ENCODE measurements at regions not wholly inside any gene's neighbourhood (a gene's known extent, or its start where the extent isn't known, plus 50 kb on each side); places are given as distances from the start of the nearest gene placed in this dataset.

DNA sequence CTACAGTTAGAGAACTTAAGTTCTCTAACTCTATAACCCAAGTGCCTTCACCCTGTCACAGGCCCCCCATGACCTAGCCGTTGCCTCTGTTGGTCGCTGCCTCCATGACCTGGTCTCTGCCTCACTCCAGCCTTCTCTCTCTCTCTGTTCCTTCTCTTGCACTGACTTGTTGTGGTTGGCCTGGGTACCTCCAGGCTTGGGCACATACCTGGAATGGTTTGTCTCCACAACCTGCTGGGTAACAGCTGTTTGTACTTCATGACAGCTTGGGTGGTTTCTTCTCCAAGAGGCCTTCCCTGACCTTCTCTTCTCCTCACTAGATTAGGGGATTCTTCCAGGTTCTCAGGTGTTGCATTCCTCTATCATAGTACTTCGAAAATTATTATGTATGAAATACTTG is 371.6 kb upstream of the USP24 start:
- TF ChIP-seq POLR2A (IDR thresholded peaks at IDR 0.05) = no peak
- no peak for TF ChIP-seq CTCF (IDR thresholded peaks at IDR 0.05)
- no peak for TF ChIP-seq POLR2AphosphoS5 (IDR thresholded peaks at IDR 0.05)
